HG02571 (cell line): ENCODE measurements at regions not wholly inside any gene's neighbourhood (a gene's known extent, or its start where the extent isn't known, plus 50 kb on each side); places are given as distances from the start of the nearest gene placed in this dataset.

Source experiments
- ATAC-seq: cut with Tn5 transposase; IDR thresholded peaks from one replicate; pipeline ENCODE4 v1.9.1; 2021; ENCODE audit warnings: mild to moderate bottlenecking, moderate library complexity; ENCODE audit not compliant: unreplicated experiment

GRCh38 chr4:67125636-67126514, 419.4 kb downstream of the CENPC start:
- ATAC-seq = no peak

GRCh38 chr4:67124716-67125115, 420.6 kb downstream of the CENPC start:
- no peak for ATAC-seq

GRCh38 chr4:67122029-67122428, 423.3 kb downstream of the CENPC start:
- no peak for ATAC-seq

GRCh38 chr4:67120369-67120768, 424.9 kb downstream of the CENPC start:
- no peak for ATAC-seq

GRCh38 chr4:67109276-67109675, 436.0 kb downstream of the CENPC start:
- ATAC-seq = no peak

- ATAC-seq = no peak
These were observed 438.3 kb downstream of the CENPC start for GRCh38 chr4:67106861-67107460.

GRCh38 chr4:67104145-67104544, 441.2 kb downstream of the CENPC start:
- no peak for ATAC-seq

GRCh38 chr4:67103001-67103747, 442.1 kb downstream of the CENPC start:
- no peak for ATAC-seq

GRCh38 chr4:67101612-67102011, 443.7 kb downstream of the CENPC start:
- ATAC-seq = no peak

- no peak for ATAC-seq
These were observed 453.0 kb downstream of the CENPC start for GRCh38 chr4:67092351-67092750.

GRCh38 chr4:67091673-67092072, 453.6 kb downstream of the CENPC start:
- no peak for ATAC-seq

- ATAC-seq = peak; percentile 75
These were observed 457.4 kb downstream of the CENPC start for GRCh38 chr4:67087897-67088296.

- no peak for ATAC-seq
These were observed 460.5 kb downstream of the CENPC start for GRCh38 chr4:67084783-67085182.

- ATAC-seq = no peak
These were observed 461.8 kb downstream of the CENPC start for GRCh38 chr4:67083496-67083895.

- ATAC-seq = no peak
These were observed 462.6 kb downstream of the CENPC start for GRCh38 chr4:67082746-67083145.

GRCh38 chr4:67080046-67080557, 465.2 kb downstream of the CENPC start:
- no peak for ATAC-seq

GRCh38 chr4:67071641-67072040, 473.7 kb downstream of the CENPC start:
- ATAC-seq = no peak

- no peak for ATAC-seq
These were observed 490.0 kb downstream of the CENPC start for GRCh38 chr4:67055319-67055718.

- no peak for ATAC-seq
These were observed 490.4 kb downstream of the CENPC start for GRCh38 chr4:67054896-67055295.

GRCh38 chr4:67052814-67053675, 492.3 kb downstream of the CENPC start:
- no peak for ATAC-seq
